Hepatocyte (in vitro differentiated cells): ENCODE measurements at regions not wholly inside any gene's neighbourhood (a gene's known extent, or its start where the extent isn't known, plus 50 kb on each side); places are given as distances from the start of the nearest gene placed in this dataset.

ENCODE experiments used
- EZH2 ChIP-seq: fragments of 200-600 bp; sonication (generic); IDR thresholded peaks from 2 replicates; pipeline ENCODE4 v1.6.1; 2016; ENCODE audit warnings: antibody characterized with exemption, mild to moderate bottlenecking, borderline replicate concordance
- EZH2phosphoT487 ChIP-seq: fragments of 200-600 bp; sonication (generic); IDR thresholded peaks from one replicate; pipeline ENCODE4 v1.6.1; 2018; ENCODE audit warnings: antibody characterized with exemption, mild to moderate bottlenecking, low read depth, moderate library complexity; ENCODE audit not compliant: unreplicated experiment, severe bottlenecking
- TF ChIP-seq, protein P1 (sequence below): fragments of 200-600 bp; sonication (generic); IDR thresholded peaks from 2 replicates; pipeline ENCODE4 v1.5.1; 2016; ENCODE audit warnings: antibody characterized with exemption, mild to moderate bottlenecking; ENCODE audit not compliant: poor library complexity

- TF ChIP-seq EZH2: no peak
- TF ChIP-seq, protein P1, sequence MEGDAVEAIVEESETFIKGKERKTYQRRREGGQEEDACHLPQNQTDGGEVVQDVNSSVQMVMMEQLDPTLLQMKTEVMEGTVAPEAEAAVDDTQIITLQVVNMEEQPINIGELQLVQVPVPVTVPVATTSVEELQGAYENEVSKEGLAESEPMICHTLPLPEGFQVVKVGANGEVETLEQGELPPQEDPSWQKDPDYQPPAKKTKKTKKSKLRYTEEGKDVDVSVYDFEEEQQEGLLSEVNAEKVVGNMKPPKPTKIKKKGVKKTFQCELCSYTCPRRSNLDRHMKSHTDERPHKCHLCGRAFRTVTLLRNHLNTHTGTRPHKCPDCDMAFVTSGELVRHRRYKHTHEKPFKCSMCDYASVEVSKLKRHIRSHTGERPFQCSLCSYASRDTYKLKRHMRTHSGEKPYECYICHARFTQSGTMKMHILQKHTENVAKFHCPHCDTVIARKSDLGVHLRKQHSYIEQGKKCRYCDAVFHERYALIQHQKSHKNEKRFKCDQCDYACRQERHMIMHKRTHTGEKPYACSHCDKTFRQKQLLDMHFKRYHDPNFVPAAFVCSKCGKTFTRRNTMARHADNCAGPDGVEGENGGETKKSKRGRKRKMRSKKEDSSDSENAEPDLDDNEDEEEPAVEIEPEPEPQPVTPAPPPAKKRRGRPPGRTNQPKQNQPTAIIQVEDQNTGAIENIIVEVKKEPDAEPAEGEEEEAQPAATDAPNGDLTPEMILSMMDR: no peak
- no peak for TF ChIP-seq EZH2phosphoT487
Observed at GRCh38 chr3:22373182-22373581, 622.2 kb upstream of the ZNF385D start.
